HG03025 (cell line): ENCODE measurements at regions not wholly inside any gene's neighbourhood (a gene's known extent, or its start where the extent isn't known, plus 50 kb on each side); places are given as distances from the start of the nearest gene placed in this dataset.
"Not testable (repeated sequence)": the region's sequence is repeated elsewhere in the genome, so short reads cannot be mapped to it uniquely, and the experiment has no call there.

Experiments used
- ATAC-seq: cut with Tn5 transposase; IDR thresholded peaks from one replicate; pipeline ENCODE4 v1.9.1; 2021; ENCODE audit warnings: mild to moderate bottlenecking, moderate library complexity; ENCODE audit not compliant: unreplicated experiment, low FRiP score

DNA sequence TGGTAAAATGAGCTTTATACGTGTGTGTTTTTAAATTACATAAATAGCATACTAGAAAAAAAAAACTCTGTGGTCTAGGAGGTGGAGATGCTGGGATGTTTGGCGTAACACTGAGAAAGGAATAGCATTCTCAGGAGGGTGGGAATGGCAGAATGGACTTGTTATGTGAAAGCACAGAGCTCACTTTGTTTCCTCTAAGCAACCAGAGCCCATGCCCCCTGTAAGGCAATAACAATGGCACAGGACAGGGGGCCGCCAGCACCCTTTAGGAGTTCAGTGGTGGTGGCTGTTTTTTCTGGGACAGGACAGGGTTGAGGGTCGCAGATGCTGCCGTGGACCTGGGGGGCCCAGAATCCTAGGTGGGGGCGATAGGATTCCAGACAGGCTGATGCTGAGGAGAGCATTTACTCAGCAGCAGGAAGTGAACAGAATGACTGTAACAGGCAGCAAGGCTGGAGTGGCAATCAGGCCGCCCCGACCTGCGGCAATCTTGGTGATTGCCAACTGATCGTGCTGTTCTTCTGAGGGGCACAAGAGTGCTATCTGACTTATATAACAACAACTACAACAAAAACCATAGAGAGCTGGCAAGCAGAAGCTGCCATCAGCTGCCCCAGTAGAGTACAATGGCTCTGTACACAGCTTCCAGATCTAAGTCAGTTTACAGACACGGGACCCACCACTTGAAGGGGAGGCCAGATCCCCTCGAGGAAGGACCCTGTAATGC is 160.4 kb downstream of the UACA start:
- no peak for ATAC-seq

DNA sequence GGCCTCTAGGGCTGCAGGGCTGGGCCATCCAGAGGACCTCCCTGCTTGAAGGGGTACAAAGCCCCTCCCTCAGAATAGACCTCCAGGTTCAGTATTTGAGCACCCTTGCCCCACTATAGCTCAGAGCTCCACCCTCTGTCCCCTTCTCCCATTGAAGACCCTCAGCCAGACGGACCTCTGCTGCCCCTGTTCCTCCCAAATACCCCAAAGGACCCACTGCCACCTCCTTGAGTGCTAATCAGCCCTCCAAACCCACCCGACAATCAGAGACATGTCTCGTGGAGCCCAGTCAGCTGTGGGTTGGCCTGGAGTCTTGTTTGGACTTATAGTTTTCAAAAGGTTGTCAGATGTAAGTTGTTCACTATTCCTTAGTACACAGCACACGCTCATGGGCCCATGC is 161.1 kb downstream of the UACA start:
- no peak for ATAC-seq

DNA sequence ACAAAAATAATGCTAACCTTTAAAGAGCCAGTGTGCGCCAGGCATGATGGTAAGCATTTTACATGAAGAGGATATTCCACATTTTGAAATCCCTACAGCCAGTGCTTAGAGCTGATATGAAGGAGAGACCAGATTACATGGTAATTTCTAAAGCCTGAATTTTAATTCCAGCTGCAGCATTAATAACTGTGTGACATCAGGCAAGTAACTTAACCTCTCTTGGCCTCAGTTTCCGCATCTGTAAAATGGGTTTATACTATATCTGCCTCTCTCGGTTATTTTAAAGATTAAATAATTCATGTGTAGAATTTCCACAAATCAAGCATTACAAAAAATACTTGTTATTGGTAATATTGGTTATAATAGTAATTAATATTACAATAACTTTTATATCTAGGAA is 165.4 kb downstream of the UACA start:
- no peak for ATAC-seq

DNA sequence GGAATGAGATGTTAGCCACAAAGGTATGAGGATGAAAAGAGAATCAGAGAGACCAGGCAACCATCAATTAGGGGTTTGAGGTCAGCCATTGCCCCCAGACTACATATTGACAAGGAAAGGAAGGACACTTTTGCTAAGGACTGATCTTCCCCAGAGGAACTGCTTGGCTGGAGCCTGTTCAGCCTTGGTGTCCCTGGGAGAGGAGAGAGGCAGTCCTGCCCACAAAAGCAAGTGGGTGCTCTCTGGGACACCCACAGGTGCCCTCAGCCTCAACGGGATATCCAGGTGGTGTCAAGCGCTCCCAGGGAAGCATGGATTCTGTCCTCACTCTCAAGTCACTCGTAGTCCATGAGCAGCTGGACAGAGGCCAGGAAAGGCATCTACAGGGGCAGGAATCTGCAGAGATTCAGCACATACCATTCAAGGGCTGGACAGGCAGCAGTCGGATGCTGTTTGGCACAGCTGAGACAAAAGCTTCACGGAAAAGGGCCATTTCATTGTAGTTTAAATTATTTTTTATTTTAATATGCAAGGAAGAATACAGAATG is 166.2 kb downstream of the UACA start:
- ATAC-seq: no peak

DNA sequence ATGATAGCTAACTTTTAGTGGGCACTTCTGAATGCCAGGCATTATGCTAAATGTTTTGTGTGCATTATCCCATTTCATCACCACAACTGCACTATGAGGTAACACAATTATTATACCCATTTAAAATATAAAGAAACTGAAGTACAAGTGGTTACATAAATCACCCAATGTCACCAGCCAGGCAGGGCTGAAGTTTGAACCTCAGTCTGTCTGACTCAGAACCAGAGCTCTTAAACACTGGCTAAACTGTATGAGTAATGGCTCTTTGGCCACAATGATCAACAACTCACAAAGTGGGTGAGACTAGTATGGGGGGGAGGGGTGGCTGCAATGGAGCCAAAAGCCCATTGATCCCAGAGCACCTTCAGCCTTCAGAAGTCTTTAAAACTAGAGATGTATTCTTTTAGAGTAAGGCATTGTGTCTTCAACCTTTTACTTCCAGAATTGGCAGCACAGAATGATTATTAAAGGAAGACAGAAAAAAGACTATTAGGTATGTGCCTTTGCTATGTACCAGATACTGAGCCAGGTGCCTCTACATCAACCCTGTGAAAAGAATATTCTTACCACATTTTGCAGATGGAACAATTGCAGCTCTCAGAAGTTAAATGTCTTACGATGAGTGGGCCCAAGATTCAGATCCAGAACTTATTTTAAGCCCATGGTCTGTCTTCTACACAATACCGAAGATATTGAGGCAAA is 166.9 kb downstream of the UACA start:
- no peak for ATAC-seq

DNA sequence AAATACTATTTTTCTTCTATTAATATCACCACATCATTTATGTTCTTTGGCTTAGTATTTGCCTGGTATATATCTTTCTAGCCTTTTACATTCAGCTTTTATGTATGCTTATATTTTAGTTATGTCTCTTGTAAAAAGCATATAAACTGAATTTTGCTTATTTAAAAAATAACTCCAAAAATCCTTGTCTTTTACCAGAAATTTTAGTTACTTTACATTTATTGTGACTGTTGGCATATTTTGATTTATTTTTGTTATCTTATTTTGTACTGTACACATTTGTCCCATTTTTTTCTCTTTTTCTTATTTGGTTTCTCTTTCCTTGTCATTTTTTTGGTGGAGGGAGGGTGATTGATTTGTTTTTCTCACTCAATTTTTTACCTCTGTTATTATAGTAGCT is 169.6 kb downstream of the UACA start:
- ATAC-seq: no peak

DNA sequence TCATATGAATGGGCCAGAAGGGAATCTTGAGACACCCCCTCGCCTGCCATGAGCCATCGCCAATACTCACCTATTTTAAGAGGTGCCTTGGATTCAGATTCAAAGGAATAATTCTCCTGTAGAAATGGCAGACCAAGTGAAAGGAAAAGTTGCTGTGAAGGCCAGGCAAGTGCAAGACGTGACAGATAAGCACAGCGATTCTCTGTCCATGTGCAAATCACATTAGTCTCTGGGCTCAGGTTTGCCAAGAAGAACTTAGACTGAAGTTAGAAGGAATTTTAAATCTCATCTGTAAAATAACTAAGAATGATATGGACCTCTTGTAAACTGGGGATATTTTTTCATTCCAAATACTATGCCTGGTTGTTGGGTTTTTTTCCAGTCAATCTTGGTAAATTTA is 173.6 kb downstream of the UACA start:
- ATAC-seq: no peak

DNA sequence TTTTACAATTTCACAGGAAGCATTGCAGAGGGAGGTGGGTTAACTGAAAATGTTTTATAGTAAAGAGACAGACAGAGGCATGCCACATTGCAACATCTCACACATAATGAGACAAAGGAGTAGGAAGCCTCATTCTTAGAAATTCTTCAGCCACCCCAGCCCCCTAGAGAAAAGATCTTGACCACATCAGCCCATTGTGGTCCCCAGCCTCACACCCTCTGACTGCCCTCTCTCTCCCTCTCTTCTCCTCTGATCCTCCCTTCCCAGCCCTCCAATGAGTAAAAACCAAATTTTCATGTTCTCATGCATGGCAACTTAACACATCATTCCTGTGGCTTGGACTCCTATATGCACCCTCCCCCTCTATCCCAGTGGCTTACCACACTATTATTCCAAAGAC is 174.1 kb downstream of the UACA start:
- no peak for ATAC-seq

DNA sequence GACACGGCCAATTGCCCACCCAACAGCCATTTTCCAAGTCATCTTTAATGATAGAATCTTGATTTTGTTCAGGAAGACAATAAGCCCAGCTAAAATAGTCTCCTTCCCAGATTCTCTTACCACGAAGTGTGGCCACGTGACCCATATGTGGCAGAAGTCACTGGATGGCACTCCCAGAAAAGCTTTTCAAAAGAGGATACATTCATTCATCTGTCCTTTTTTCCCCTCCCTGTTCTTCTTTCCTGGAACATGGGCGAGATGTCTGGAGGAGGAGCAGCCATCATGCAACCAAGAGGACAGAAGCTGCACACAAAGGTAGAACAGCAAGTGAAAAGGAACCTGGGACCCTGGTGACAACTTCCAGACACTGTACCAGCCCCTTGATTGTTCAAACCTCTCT is 174.7 kb downstream of the UACA start:
- ATAC-seq: no peak

DNA sequence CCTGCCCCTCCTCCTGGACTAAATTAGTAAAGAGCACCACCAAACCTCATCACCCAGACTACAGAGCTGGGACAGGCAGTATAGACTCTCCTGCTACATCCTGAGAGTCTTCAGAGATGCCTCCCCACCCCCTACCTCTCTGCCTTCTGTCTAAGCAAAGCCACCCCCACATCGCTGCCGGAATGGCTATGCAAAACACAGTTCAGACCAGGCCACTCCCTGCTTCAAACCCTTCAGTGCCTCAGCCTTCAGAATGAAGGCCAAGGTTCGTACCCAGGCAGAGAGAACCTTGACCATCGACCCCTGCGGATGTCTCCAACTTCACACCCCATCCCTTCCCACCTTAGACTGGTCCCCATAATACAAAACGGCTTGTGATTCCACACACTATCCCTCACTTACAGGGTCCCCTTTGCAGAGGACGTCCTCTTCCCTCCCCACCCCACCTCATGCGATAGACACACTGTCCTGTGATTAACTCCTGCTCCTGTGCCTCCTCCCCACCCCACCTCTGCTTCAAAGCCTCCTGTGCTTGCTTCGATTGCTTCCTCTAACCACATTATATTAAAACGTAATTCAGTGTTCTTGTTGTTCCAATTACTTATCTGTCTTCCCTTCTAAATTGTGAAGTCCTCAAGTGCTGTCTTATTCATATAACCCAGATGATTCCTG is 175.3 kb downstream of the UACA start:
- no peak for ATAC-seq

DNA sequence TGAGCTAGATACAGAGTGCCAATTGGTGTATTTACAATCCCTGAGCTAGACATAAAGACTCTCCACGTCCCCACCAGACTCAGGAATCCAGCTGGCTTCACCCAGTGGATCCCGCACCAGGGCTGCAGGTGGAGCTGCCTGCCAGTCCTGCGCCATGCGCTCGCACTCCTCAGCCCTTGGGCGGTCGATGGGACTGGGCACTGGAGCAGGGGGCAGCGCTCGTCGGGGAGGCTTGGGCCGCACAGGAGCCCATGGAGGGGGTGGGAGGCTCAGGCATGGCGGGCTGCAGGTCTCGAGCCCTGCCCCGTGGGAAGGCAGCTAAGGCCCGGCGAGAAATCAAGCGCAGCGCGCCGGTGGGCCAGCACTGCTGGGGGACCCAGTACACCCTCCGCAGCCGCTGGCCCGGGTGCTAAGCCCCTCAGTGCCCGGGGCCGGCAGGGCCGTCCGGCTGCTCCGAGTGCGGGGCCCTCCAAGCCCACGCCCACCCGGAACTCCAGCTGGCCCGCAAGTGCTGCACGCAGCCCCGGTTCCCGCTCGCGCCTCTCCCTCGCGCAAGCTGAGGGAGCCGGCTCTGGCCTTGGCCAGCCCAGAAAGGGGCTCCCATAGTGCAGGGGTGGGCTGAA is 176.2 kb downstream of the UACA start:
- not testable (repeated sequence) for ATAC-seq

DNA sequence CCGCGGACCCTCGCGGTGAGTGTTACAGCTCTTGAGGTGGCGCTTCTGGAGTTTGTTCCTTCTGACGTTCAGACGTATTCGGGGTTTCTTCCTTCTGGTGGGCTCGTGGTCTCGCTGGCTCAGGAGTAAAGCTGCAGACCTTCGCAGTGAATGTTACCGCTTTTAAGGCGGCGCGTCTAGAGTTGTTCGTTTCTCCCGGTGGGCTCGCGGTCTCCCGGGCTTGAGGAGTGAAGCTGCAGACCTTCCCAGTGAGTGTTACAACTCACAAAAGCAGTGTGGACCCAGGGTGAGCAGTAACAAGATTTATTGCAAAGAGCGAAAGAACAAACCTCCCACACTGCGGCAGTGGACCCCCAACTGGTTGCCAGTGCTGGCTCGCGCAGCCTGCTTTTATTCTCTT is 177.1 kb downstream of the UACA start:
- no peak for ATAC-seq

DNA sequence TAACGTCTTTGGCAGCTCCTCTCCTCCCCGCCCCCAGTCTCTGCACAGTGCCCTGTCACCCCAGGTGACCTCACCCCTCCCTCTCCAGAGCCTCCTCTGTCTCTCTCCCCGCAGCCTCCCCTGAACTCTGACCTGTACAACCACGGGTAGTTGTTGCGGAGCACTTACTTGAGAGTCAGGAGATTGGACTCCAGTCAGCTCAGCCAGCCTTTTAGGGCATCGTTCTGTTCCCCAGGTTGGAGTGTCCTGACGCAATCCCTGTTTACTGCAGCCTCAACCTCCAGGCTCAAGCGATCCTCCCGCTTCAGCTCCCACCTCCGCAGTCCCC is 177.7 kb downstream of the UACA start:
- no peak for ATAC-seq

DNA sequence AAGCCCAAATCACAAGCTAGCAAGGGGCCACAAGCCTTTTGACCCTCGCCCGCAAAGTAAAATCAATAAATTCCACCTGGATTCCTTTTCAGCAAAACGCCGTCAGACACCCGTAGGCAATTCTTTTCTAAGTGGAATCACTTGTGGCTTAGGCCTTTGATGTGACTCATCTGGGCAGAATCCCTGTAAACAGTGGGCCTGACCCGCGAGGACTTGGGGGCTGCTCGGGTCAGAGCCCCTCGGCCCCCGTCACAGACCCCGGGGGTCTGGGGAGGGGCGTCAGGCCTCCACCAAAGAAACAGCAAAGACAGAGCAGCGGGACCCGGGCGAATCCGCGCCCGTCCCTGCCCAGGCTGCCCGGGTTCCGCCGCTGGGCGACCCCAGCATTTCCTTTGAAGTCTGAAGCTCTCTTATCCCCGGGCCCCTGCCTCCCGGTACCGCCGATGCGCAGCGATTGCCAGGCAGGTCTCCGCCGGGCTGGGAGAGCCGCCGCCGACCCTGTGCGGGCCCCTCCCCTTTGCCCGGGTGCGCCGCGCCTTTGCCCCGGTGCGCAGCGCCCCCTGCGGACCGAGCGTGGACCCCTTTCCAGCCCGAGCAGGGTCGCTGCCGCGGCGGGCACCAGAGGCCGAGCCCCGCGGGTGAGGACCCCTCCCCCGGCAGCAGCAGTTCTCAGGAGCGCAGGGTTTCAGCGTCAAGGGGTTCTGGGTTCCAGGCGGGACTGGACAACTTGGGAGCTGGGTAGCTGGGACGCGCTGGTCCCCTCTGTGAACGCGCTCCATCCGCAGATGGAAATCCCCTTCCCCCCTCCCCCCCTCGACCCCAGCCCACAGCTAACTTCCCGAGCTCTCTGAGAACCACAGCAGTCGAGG is 178.3 kb downstream of the UACA start:
- no peak for ATAC-seq

DNA sequence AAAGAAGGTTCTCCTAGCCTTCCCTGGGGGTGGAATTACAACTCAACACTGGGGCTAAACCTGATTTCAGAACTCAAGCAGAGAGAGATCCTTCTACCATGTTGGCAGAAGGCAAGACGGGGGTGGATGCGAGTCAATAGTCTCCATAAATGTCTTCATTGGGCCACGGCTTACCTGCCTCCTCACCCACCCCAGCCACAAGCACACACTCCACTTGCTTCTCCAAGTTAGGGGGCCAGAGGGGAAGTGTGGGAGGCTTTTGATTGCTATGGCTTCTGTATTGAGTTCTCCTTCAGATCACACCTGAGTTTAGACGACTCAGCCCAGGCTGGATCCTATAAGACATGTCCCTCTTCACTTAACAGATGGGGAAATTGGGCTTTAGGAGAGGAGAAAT is 178.9 kb downstream of the UACA start:
- no peak for ATAC-seq

DNA sequence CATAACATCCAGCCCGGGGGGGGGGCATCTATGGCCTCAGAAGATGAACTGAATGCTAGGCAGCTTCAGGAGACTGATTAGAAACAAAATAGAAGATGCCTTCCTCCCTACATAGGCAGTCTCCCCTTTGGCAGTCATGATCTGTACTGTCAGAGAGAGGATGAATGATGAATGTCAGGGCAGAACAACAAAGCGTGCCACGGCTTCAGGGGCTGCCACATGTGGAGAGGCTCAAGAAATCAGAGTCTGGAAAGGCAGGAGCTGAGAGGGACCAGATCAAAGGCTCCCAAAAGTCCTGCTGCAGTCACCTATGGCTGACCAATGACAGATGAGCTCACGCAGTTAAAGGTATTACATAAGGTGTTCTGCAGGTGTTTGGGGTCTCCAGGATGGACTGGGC is 180.4 kb downstream of the UACA start:
- ATAC-seq: no peak

DNA sequence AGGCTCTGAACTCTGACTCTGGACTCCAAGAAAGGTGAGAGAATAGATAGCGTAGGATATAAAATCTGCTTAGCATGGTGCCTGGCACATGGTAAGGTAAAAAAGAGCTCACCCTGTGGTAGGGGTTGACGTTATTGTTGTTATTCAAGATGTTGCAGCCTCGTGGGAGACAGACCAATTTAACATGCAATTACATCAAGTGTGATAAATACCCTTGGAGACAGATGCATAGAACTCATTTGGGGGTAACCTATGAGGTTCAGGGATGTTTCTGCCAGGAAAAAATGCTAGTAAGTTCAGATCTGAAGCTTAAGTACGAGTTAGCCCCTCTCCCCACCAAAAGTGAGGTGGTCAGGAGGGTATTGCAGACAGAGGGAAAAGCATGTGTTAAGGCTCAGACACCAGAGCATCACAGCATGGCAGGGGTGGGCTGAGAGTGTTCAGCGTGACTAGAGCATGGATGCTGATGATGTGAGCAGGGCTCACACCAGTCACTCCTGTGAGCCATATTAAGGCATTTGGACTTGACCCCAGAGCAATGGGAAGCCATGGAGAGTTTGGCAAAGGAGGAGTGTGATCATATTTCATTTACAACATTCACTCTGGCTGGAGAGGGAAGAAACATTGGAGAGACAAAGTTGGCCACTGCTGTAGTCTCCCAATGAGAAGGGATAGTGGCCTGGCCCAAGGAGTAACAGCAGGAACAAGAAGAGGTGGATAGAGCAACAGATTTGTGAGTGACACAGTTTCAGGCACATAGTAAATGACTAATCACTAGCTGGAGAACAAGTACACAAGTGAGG is 181.0 kb downstream of the UACA start:
- no peak for ATAC-seq

DNA sequence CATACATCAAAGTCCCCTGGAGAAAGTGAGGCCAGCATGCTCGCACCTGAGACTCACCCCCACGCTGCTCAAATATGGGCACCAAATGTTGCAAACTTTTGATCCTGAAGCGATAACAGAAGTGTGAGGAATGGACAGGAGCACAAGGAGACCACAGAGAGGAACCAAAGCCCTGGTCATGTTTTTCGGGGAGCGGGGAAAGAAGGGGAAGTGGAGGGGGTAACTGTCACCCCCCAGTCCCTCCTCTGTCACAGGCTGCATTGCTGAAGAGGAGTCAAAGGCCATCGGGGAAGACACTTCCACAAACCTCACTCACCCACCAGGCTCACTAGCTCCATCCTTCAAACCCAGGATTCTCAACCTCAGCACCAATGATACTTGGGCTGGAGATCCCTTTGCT is 182.4 kb downstream of the UACA start:
- ATAC-seq: no peak

DNA sequence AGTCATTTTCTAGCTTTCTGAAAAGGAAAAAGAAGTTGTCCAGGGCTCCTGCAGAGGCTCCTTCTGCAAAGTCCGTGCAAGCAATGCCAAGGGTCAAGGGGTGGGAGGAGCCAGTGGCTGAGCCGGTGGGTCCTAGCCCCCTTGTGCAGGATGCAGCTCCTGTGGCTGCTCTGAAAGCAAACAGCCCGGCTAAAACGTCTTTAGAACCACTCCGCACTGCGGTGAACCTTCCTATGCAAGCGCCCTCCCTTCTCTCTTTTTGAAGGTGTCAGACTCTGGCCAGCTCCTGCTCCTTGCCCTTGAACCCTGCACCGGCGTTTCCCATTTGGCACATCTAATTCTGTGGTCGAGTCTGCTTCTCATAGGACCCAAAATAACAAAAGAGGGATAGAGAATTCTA is 183.1 kb downstream of the UACA start:
- no peak for ATAC-seq

DNA sequence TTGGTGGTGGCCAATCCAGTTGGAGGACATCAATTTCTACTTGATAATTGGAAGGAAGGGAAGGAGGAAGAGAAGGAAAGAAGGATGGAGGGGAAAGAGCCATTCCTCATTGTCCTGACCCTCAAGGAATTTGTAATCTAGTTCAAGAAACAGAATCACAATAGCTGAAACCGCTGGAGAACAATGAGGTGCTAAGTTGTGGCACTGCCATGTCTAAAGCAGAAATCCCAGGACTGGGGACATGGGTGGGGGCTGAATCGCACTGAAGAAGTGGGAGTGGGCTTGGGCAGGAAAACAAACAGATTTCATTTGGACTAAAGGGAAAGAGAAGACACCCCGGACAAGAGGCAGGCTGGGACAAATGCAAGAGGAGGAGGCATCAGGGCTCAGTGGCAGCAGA is 183.6 kb downstream of the UACA start:
- ATAC-seq: no peak
